ENCODE measurements at regions not wholly inside any gene's neighbourhood (a gene's known extent, or its start where the extent isn't known, plus 50 kb on each side); places are given as distances from the start of the nearest gene placed in this dataset.

DNA sequence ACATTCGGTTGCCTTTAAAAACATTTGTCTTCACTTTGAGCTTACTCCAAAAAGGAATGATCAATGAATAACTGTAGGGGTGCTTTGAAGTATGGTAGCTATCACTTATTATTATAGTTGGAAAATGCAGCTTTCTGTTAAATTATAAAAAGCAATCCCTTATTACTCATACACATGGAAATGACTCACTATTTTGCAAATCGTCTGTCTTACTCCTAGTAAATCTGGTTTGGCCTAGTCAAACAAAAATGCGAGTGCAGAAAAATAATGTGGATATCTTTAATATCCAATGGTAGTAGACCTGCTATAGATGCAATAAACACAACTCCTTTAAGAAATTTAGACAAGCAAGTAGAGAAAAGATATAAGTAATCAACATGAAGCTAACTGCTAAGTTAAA lies 112.5 kb downstream of the ZIC1 start:
- TF ChIP-seq, protein P1, sequence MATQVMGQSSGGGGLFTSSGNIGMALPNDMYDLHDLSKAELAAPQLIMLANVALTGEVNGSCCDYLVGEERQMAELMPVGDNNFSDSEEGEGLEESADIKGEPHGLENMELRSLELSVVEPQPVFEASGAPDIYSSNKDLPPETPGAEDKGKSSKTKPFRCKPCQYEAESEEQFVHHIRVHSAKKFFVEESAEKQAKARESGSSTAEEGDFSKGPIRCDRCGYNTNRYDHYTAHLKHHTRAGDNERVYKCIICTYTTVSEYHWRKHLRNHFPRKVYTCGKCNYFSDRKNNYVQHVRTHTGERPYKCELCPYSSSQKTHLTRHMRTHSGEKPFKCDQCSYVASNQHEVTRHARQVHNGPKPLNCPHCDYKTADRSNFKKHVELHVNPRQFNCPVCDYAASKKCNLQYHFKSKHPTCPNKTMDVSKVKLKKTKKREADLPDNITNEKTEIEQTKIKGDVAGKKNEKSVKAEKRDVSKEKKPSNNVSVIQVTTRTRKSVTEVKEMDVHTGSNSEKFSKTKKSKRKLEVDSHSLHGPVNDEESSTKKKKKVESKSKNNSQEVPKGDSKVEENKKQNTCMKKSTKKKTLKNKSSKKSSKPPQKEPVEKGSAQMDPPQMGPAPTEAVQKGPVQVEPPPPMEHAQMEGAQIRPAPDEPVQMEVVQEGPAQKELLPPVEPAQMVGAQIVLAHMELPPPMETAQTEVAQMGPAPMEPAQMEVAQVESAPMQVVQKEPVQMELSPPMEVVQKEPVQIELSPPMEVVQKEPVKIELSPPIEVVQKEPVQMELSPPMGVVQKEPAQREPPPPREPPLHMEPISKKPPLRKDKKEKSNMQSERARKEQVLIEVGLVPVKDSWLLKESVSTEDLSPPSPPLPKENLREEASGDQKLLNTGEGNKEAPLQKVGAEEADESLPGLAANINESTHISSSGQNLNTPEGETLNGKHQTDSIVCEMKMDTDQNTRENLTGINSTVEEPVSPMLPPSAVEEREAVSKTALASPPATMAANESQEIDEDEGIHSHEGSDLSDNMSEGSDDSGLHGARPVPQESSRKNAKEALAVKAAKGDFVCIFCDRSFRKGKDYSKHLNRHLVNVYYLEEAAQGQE (IDR thresholded peaks at IDR 0.05; ENCODE audit: insufficient replicate concordance, low read depth) = no peak
- TF ChIP-seq, protein P2, sequence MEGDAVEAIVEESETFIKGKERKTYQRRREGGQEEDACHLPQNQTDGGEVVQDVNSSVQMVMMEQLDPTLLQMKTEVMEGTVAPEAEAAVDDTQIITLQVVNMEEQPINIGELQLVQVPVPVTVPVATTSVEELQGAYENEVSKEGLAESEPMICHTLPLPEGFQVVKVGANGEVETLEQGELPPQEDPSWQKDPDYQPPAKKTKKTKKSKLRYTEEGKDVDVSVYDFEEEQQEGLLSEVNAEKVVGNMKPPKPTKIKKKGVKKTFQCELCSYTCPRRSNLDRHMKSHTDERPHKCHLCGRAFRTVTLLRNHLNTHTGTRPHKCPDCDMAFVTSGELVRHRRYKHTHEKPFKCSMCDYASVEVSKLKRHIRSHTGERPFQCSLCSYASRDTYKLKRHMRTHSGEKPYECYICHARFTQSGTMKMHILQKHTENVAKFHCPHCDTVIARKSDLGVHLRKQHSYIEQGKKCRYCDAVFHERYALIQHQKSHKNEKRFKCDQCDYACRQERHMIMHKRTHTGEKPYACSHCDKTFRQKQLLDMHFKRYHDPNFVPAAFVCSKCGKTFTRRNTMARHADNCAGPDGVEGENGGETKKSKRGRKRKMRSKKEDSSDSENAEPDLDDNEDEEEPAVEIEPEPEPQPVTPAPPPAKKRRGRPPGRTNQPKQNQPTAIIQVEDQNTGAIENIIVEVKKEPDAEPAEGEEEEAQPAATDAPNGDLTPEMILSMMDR (IDR thresholded peaks at IDR 0.05; ENCODE audit: insufficient read depth, low read length) = no peak
- TF ChIP-seq POLR2AphosphoS5 (IDR thresholded peaks at IDR 0.05; ENCODE audit: low read depth) (no peak), GABPA (IDR thresholded peaks at IDR 0.05; ENCODE audit: low read depth) (no peak), SPI1 (IDR thresholded peaks at IDR 0.05; ENCODE audit: borderline replicate concordance, low read depth) (no peak)

Data from HL-60 (cell line).